A549 (cell line): ENCODE measurements at regions not wholly inside any gene's neighbourhood (a gene's known extent, or its start where the extent isn't known, plus 50 kb on each side); places are given as distances from the start of the nearest gene placed in this dataset.
"Not testable (repeated sequence)": the region's sequence is repeated elsewhere in the genome, so short reads cannot be mapped to it uniquely, and the experiment has no call there.

Source experiments
- ATAC-seq, 2 experiments: fragments of 200-7000 bp in 1 of 2; fragments of >200 bp in 1 of 2; cut with Nextera tagmentation in 1 of 2; cut with Tn5 transposase in 1 of 2; 3 replicates each; pipeline versions ENCODE4 v1.8.0 to v1.9.1; 2018 to 2020; ENCODE audit warnings: mild to moderate bottlenecking in 1 of 2, moderate library complexity in 1 of 2
- CTCF ChIA-PET: fragments of 300-600 bp; sonication (Branson Sonifier 250); formaldehyde crosslinking; extraction: SDS; loops from one replicate; lab custom pipeline; 2021; ENCODE audit warnings: antibody characterized with exemption, inconsistent platforms; lab: Yijun Ruan, JAX
- POLR2A ChIA-PET: fragments of 350-600 bp; formaldehyde crosslinking; extraction: SDS; loops from one replicate; lab custom pipeline; 2021; ENCODE audit warnings: antibody characterized with exemption, inconsistent platforms; lab: Yijun Ruan, JAX
- DNase-seq, 2 experiments: peaks; one replicate each; pipeline versions ENCODE4 v3.0.0 to v3.0.0-alpha.2; 2011 to 2016; ENCODE audit warnings: low read depth in 1 of 2, low spot score in 1 of 2
- FAIRE-seq: peaks from 2 replicates; lab custom pipeline; 2011; peaks lifted over from hg19 to GRCh38; lab: Jason Lieb, UNC
- H3K27ac ChIP-seq, 2 experiments: fragments of >200 bp; sonication (Bioruptor Twin); formaldehyde crosslinking; 3 replicates each; pipeline ENCODE4 v1.5.1; 2016 to 2017
- H3K4me1 ChIP-seq: fragments of >200 bp; sonication (Bioruptor Twin); formaldehyde crosslinking; 3 replicates; pipeline ENCODE4 v1.6.1; 2016
- H3K4me2 ChIP-seq: fragments of >200 bp; sonication (Bioruptor Twin); formaldehyde crosslinking; 3 replicates; pipeline ENCODE4 v1.6.1; 2016
- H3K4me3 ChIP-seq: fragments of >200 bp; sonication (Bioruptor Twin); formaldehyde crosslinking; 3 replicates; pipeline ENCODE4 v1.5.1; 2016
- H3K9me3 ChIP-seq: fragments of >200 bp; sonication (Bioruptor Twin); formaldehyde crosslinking; 3 replicates; pipeline ENCODE4 v1.6.1; 2016
- ATOH8 ChIP-seq: fragments of 250-450 bp; sonication (Bioruptor Pico); IDR thresholded peaks from 2 replicates; pipeline ENCODE4 v1.5.0; 2020; ENCODE audit warnings: low read depth, mild to moderate bottlenecking, moderate library complexity
- BCL3 ChIP-seq: fragments of >200 bp; sonication (Bioruptor Twin); formaldehyde crosslinking; IDR thresholded peaks from 3 replicates; pipeline ENCODE4 v1.6.1; 2016
- BHLHE40 ChIP-seq: IDR thresholded peaks from 2 replicates; pipeline ENCODE4 v1.6.1; 2012; ENCODE audit warnings: low read depth, low read length, inconsistent platforms
- CBX2 ChIP-seq: fragments of 200-600 bp; sonication (generic); IDR thresholded peaks from 2 replicates; pipeline ENCODE4 v1.6.1; 2016; ENCODE audit warnings: low read depth, mild to moderate bottlenecking, borderline replicate concordance
- CBX8 ChIP-seq: fragments of 200-600 bp; sonication (generic); IDR thresholded peaks from 2 replicates; pipeline ENCODE4 v1.6.1; 2016
- CEBPB ChIP-seq, 2 experiments: fragments of >200 bp in 1 of 2; sonication (Bioruptor Twin) in 1 of 2; formaldehyde crosslinking in 1 of 2; IDR thresholded peaks; 2 replicates each; pipeline ENCODE4 v1.6.1; 2012 to 2016
- CHD2 ChIP-seq: fragments of 150-350 bp; IDR thresholded peaks from 2 replicates; pipeline ENCODE4 v1.6.1; 2014; ENCODE audit warnings: low read length; ENCODE audit not compliant: partially characterized antibody
- EHF ChIP-seq: fragments of 250-450 bp; sonication (Bioruptor Pico); IDR thresholded peaks from 2 replicates; pipeline ENCODE4 v1.5.0; 2020; ENCODE audit warnings: mild to moderate bottlenecking
- ELK1 ChIP-seq: fragments of 150-350 bp; IDR thresholded peaks from 2 replicates; pipeline ENCODE4 v1.6.1; 2014; ENCODE audit warnings: low read depth, mild to moderate bottlenecking, low read length
- FOSL2 ChIP-seq, 2 experiments: fragments of 450-650 bp in 1 of 2; fragments of >200 bp in 1 of 2; sonication (Bioruptor Twin) in 1 of 2; formaldehyde crosslinking; IDR thresholded peaks; 2 replicates each; pipeline versions ENCODE4 v1.5.0 to v1.6.1; 2016 to 2020; ENCODE audit warnings: mild to moderate bottlenecking in 1 of 2, moderate library complexity in 1 of 2
- FOXS1 ChIP-seq: fragments of 250-450 bp; sonication (Bioruptor Pico); IDR thresholded peaks from 2 replicates; pipeline ENCODE4 v1.5.0; 2020; ENCODE audit warnings: mild to moderate bottlenecking, moderate library complexity
- HDAC2 ChIP-seq: fragments of 200-600 bp; sonication (generic); IDR thresholded peaks from 2 replicates; pipeline ENCODE4 v1.6.1; 2016
- HES2 ChIP-seq: fragments of >200 bp; sonication (Bioruptor Twin); formaldehyde crosslinking; IDR thresholded peaks from 2 replicates; pipeline ENCODE4 v1.6.1; 2016
- HEYL ChIP-seq: fragments of 250-450 bp; sonication (Bioruptor Pico); IDR thresholded peaks from 2 replicates; pipeline ENCODE4 v1.8.0; 2021; ENCODE audit warnings: mild to moderate bottlenecking, moderate library complexity
- HOXA7 ChIP-seq: fragments of 250-450 bp; sonication (Bioruptor Pico); IDR thresholded peaks from 2 replicates; pipeline ENCODE4 v1.5.0; 2020; ENCODE audit warnings: mild to moderate bottlenecking, moderate library complexity
- HOXB13 ChIP-seq: fragments of 250-450 bp; sonication (Bioruptor Pico); IDR thresholded peaks from 2 replicates; pipeline ENCODE4 v1.5.0; 2020; ENCODE audit warnings: low read depth, mild to moderate bottlenecking, moderate library complexity
- HOXB5 ChIP-seq: fragments of 250-450 bp; sonication (Bioruptor Pico); IDR thresholded peaks from 2 replicates; pipeline ENCODE4 v1.5.0; 2020; ENCODE audit warnings: mild to moderate bottlenecking, moderate library complexity
- JUNB ChIP-seq: fragments of >200 bp; sonication (Bioruptor Twin); formaldehyde crosslinking; IDR thresholded peaks from 2 replicates; pipeline ENCODE4 v1.6.1; 2016
- KDM1A ChIP-seq: fragments of 200-600 bp; sonication (generic); IDR thresholded peaks from 2 replicates; pipeline ENCODE4 v1.6.1; 2016; ENCODE audit warnings: low read depth, mild to moderate bottlenecking
- KDM5A ChIP-seq: fragments of 200-600 bp; sonication (generic); IDR thresholded peaks from 2 replicates; pipeline ENCODE4 v1.6.1; 2016; ENCODE audit warnings: antibody characterized with exemption, mild to moderate bottlenecking
- MAX ChIP-seq: IDR thresholded peaks from 2 replicates; pipeline ENCODE4 v1.6.1; 2012
- MAZ ChIP-seq: fragments of 150-350 bp; IDR thresholded peaks from 2 replicates; pipeline ENCODE4 v1.6.1; 2014; ENCODE audit warnings: antibody characterized with exemption, low read depth, low read length, borderline replicate concordance
- NFE2L2 ChIP-seq: fragments of 150-350 bp; conservative IDR thresholded peaks from 2 replicates; pipeline ENCODE4 v1.6.1; 2014; ENCODE audit warnings: low read length
- NR3C1 ChIP-seq: fragments of >200 bp; sonication (Bioruptor Twin); formaldehyde crosslinking; IDR thresholded peaks from 3 replicates; pipeline ENCODE4 v1.6.1; 2017
- PHF8 ChIP-seq: fragments of 200-600 bp; sonication (generic); IDR thresholded peaks from 2 replicates; pipeline ENCODE4 v1.6.1; 2016; ENCODE audit warnings: low read depth, mild to moderate bottlenecking, antibody characterized with exemption, moderate library complexity, borderline replicate concordance
- RAD21 ChIP-seq, 2 experiments: fragments of >200 bp in 1 of 2; sonication (Bioruptor Twin) in 1 of 2; formaldehyde crosslinking in 1 of 2; IDR thresholded peaks in 1 of 2; conservative IDR thresholded peaks in 1 of 2; 2 replicates in 1 of 2; 3 replicates in 1 of 2; pipeline ENCODE4 v1.6.1; 2012 to 2018; ENCODE audit warnings: inconsistent platforms in 1 of 2
- RCOR1 ChIP-seq: fragments of 150-350 bp; IDR thresholded peaks from 2 replicates; pipeline ENCODE4 v1.6.1; 2014; ENCODE audit warnings: antibody characterized with exemption, low read length, low read depth
- RNF2 ChIP-seq: fragments of 200-600 bp; sonication (generic); IDR thresholded peaks from 2 replicates; pipeline ENCODE4 v1.6.1; 2016; ENCODE audit warnings: low read depth, mild to moderate bottlenecking, antibody characterized with exemption, moderate library complexity, borderline replicate concordance
- SREBF2 ChIP-seq: fragments of 450-650 bp; IDR thresholded peaks from 2 replicates; pipeline ENCODE4 v1.6.1; 2014; ENCODE audit warnings: mild to moderate bottlenecking, moderate library complexity
- TFCP2L1 ChIP-seq: fragments of 250-450 bp; sonication (Bioruptor Pico); IDR thresholded peaks from 2 replicates; pipeline ENCODE4 v1.5.0; 2021; ENCODE audit warnings: mild to moderate bottlenecking
- ZC3H11A ChIP-seq: fragments of 450-650 bp; IDR thresholded peaks from 2 replicates; pipeline ENCODE4 v1.6.1; 2014; ENCODE audit warnings: antibody characterized with exemption, mild to moderate bottlenecking
- ZFP36 ChIP-seq: fragments of 450-650 bp; IDR thresholded peaks from 2 replicates; pipeline ENCODE4 v1.6.1; 2014; ENCODE audit warnings: borderline replicate concordance; ENCODE audit not compliant: partially characterized antibody
- ZNF302 ChIP-seq: fragments of 250-450 bp; sonication (Bioruptor Pico); IDR thresholded peaks from 2 replicates; pipeline ENCODE4 v1.9.0; 2021; ENCODE audit warnings: inconsistent platforms, mild to moderate bottlenecking, moderate library complexity
- ZSCAN20 ChIP-seq: fragments of 250-450 bp; sonication (Bioruptor Pico); IDR thresholded peaks from 2 replicates; pipeline ENCODE4 v1.8.0; 2022; ENCODE audit warnings: mild to moderate bottlenecking, moderate library complexity
- WGBS: methylation state at CpG from one replicate; pipeline ENCODE4 v1.1.6; 2017; ENCODE audit errors: missing lambda C conversion rate; 5-methylcytosine and 5-hydroxymethylcytosine counted together

- FAIRE-seq (no peak), ATAC-seq (no peak), DNase-seq (no peak)
- 0% methylated on average over 1 of the region's 1 CpG for WGBS
- POLR2A ChIA-PET = no interaction called here
- TF ChIP-seq ZFP36 (no peak), SREBF2 (no peak), JUNB (no peak), FOSL2 (IDR thresholded peaks at IDR 0.05) (no peak), FOSL2 (CRISPR knock-in tag; IDR thresholded peaks at IDR 0.05) (no peak), PHF8 (no peak), HES2 (no peak), CBX2 (no peak), CEBPB (IDR thresholded peaks at IDR 0.05) (no peak), HEYL (no peak), BCL3 (no peak), ZSCAN20 (CRISPR knock-in tag) (no peak), KDM5A (no peak), RAD21 (conservative IDR thresholded peaks at IDR 0.05 in 1 of 2, IDR thresholded peaks at IDR 0.05 in 1 of 2) (no peak), HOXB5 (CRISPR knock-in tag) (no peak), HOXB13 (CRISPR knock-in tag) (no peak), HDAC2 (no peak), ELK1 (no peak), KDM1A (no peak)
- Histone ChIP-seq H3K4me3 (no peak overlapping the region), H3K27ac (no peak overlapping the region), H3K4me1 (no peaks in the 10 kb centered on the region), H3K4me2 (no peak overlapping the region), H3K9me3 (peaks cover 18% of the 10 kb centered on the region; the same call in 2 of the 3 replicates)
- CTCF ChIA-PET = no interaction called here
Observed at GRCh38 chr7:56206420-56206819, 90.2 kb upstream of the NUPR2 start.

- Histone ChIP-seq H3K4me1 (no peaks in the 10 kb centered on the region), H3K4me2 (no peak overlapping the region)
- CTCF ChIA-PET = no interaction called here
- TF ChIP-seq RCOR1 = no peak
- TF ChIP-seq ELK1 = no peak
- TF ChIP-seq EHF (CRISPR knock-in tag) = no peak
- no peak for TF ChIP-seq CHD2
- no peak for TF ChIP-seq MAX
- no peak for TF ChIP-seq FOSL2 (IDR thresholded peaks at IDR 0.05)
- no peak for TF ChIP-seq FOSL2 (CRISPR knock-in tag; IDR thresholded peaks at IDR 0.05)
- TF ChIP-seq HDAC2 = no peak
- no peak for TF ChIP-seq MAZ
- no peak for TF ChIP-seq NR3C1
- no peak for TF ChIP-seq FOXS1 (CRISPR knock-in tag)
- TF ChIP-seq BHLHE40 = no peak
- no peak for TF ChIP-seq HOXA7
- TF ChIP-seq ATOH8 (CRISPR knock-in tag) = no peak
- TF ChIP-seq ZC3H11A = no peak
- TF ChIP-seq CBX8 = no peak
- no peak for TF ChIP-seq NFE2L2
- TF ChIP-seq ZNF302 (CRISPR knock-in tag) = no peak
- no peak for TF ChIP-seq TFCP2L1
- no peak for TF ChIP-seq RNF2
- TF ChIP-seq, all 56 proteins: peak for 0
- POLR2A ChIA-PET = no interaction called here
- no peak for ATAC-seq
- no peak for FAIRE-seq
- WGBS = 3% methylated on average over 4 of the region's 4 CpGs
- H3K27ac ChIP-seq = no peak overlapping the region
- no peak for DNase-seq
- no peak overlapping the region for H3K4me3 ChIP-seq
- H3K9me3 ChIP-seq = 0 out of 3 replicates have a peak, but pooled peaks cover 3% of the 10 kb centered on the region
Observed at GRCh38 chr7:56199639-56200038, 83.4 kb upstream of the NUPR2 start.

GRCh38 chr7:56196195-56196594, 80.0 kb upstream of the NUPR2 start:
- H3K9me3 ChIP-seq, POLR2A ChIA-PET, H3K27ac ChIP-seq, ATAC-seq, DNase-seq, FAIRE-seq, CTCF ChIA-PET, H3K4me1 ChIP-seq, H3K4me3 ChIP-seq, H3K4me2 ChIP-seq: not testable (repeated sequence)
- under 1% methylated on average over 8 of the region's 8 CpGs for WGBS
